Astrocyte (in vitro differentiated cells and primary cell): ENCODE measurements at regions not wholly inside any gene's neighbourhood (a gene's known extent, or its start where the extent isn't known, plus 50 kb on each side); places are given as distances from the start of the nearest gene placed in this dataset.

ENCODE experiments used
- CTCF ChIP-seq: IDR thresholded peaks from 2 replicates; pipeline ENCODE4 v1.5.1; 2011; ENCODE audit warnings: low read depth, mild to moderate bottlenecking, inconsistent platforms, low read length, moderate library complexity; ENCODE audit not compliant: insufficient read depth
- EZH2 ChIP-seq: IDR thresholded peaks from 2 replicates; pipeline ENCODE4 v1.6.1; 2012; ENCODE audit warnings: mild to moderate bottlenecking, low read length, inconsistent platforms; ENCODE audit not compliant: insufficient read depth

DNA sequence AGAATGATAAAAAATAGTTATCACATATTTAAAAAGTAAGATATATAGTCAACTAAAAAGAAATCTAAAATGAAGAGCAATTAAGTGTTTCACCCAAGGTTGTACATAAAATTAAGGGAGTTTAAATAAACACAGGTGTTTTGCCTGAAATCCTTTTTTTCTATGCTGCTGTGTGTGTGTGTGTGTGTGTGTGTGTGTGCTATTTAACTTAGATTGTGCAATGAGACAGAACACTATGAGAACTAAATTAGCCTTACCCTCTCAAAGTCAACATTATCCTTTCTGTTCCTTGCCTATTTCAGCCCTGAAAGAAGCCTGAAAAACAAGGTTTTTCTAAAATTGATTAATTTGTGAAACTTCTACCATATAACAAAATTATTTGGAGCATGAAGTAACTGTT is 516.2 kb downstream of the ELAVL2 start:
- TF ChIP-seq CTCF (no peak), EZH2 (no peak)
